ENCODE measurements at regions not wholly inside any gene's neighbourhood (a gene's known extent, or its start where the extent isn't known, plus 50 kb on each side); places are given as distances from the start of the nearest gene placed in this dataset.

GRCh38 chr4:74548561-74548960 lies 103.6 kb downstream of the AREG start:
- H3K27ac ChIP-seq = no peak overlapping the region
- no peaks in the 10 kb centered on the region for H3K36me3 ChIP-seq
- H3K4me1 ChIP-seq = peaks cover 0 to 9% (median 0%) of the 10 kb centered on the region in 6 donors
- H3K9me3 ChIP-seq = no peaks in the 10 kb centered on the region
- TF ChIP-seq POLR2A (IDR thresholded peaks at IDR 0.05) (no peak), CTCF (IDR thresholded peaks at IDR 0.05 in 8 of 11, conservative IDR thresholded peaks at IDR 0.05 in 3 of 11) (no peak), POLR2AphosphoS5 (IDR thresholded peaks at IDR 0.05) (no peak)
- intact Hi-C loops (cut with DNase I; ENCODE audit: low total_unique reads) = no loop called here
- 80 to 91% (median 84%) methylated on average over 2 of the region's 2 CpGs for WGBS, 5 donors
- no peak for DNase-seq
- H3K4me3 ChIP-seq = no peak overlapping the region
- no peaks in the 10 kb centered on the region for H3K27me3 ChIP-seq (replicated peaks in 1 of 7)

- no peak for TF ChIP-seq POLR2AphosphoS5 (IDR thresholded peaks at IDR 0.05)
- TF ChIP-seq POLR2A (IDR thresholded peaks at IDR 0.05) = no peak
- TF ChIP-seq CTCF (IDR thresholded peaks at IDR 0.05 in 8 of 11, conservative IDR thresholded peaks at IDR 0.05 in 3 of 11) = no peak
- Histone ChIP-seq H3K36me3 (no peaks in the 10 kb centered on the region), H3K9me3 (no peaks in the 10 kb centered on the region), H3K27ac (no peak overlapping the region), H3K4me3 (no peak overlapping the region), H3K27me3 (replicated peaks in 1 of 7) (no peaks in the 10 kb centered on the region), H3K4me1 (peaks cover 0 to 4% (median 0%) of the 10 kb centered on the region in 6 donors)
- WGBS, 5 donors = 80 to 94% (median 89%) methylated on average over 2 of the region's 2 CpGs
- intact Hi-C loops (cut with DNase I; ENCODE audit: low total_unique reads) = no loop called here
- no peak for DNase-seq
These were observed 105.0 kb downstream of the AREG start for GRCh38 chr4:74549936-74550335.

GRCh38 chr4:74555231-74555630 lies 110.3 kb downstream of the AREG start:
- peaks cover 0 to 16% (median 3%) of the 10 kb centered on the region in 8 donors for H3K9me3 ChIP-seq
- no peak overlapping the region for H3K27ac ChIP-seq
- no peak for DNase-seq
- H3K4me3 ChIP-seq = no peak overlapping the region
- intact Hi-C loops (cut with DNase I; ENCODE audit: low total_unique reads) = no loop called here
- TF ChIP-seq CTCF (IDR thresholded peaks at IDR 0.05 in 8 of 11, conservative IDR thresholded peaks at IDR 0.05 in 3 of 11) (no peak), POLR2A (IDR thresholded peaks at IDR 0.05) (no peak), POLR2AphosphoS5 (IDR thresholded peaks at IDR 0.05) (no peak)
- H3K36me3 ChIP-seq = no peaks in the 10 kb centered on the region
- no peaks in the 10 kb centered on the region for H3K27me3 ChIP-seq (replicated peaks in 1 of 7)
- no peaks in the 10 kb centered on the region for H3K4me1 ChIP-seq

- no peak for TF ChIP-seq CTCF (IDR thresholded peaks at IDR 0.05 in 8 of 11, conservative IDR thresholded peaks at IDR 0.05 in 3 of 11)
- TF ChIP-seq POLR2A (IDR thresholded peaks at IDR 0.05) = no peak
- TF ChIP-seq POLR2AphosphoS5 (IDR thresholded peaks at IDR 0.05) = no peak
- peaks cover 0 to 16% (median 3%) of the 10 kb centered on the region in 8 donors for H3K9me3 ChIP-seq
- intact Hi-C loops (cut with DNase I; ENCODE audit: low total_unique reads) = no loop called here
- H3K4me1 ChIP-seq = no peaks in the 10 kb centered on the region
- no peak overlapping the region for H3K27ac ChIP-seq
- WGBS, 5 donors = 84 to 96% (median 91%) methylated on average over 1 of the region's 1 CpG
- no peaks in the 10 kb centered on the region for H3K36me3 ChIP-seq
- no peak overlapping the region for H3K4me3 ChIP-seq
- DNase-seq = no peak
- no peaks in the 10 kb centered on the region for H3K27me3 ChIP-seq (replicated peaks in 1 of 7)
These were observed 110.9 kb downstream of the AREG start for GRCh38 chr4:74555843-74556242.
